ENCODE measurements at regions not wholly inside any gene's neighbourhood (a gene's known extent, or its start where the extent isn't known, plus 50 kb on each side); places are given as distances from the start of the nearest gene placed in this dataset.

DNA sequence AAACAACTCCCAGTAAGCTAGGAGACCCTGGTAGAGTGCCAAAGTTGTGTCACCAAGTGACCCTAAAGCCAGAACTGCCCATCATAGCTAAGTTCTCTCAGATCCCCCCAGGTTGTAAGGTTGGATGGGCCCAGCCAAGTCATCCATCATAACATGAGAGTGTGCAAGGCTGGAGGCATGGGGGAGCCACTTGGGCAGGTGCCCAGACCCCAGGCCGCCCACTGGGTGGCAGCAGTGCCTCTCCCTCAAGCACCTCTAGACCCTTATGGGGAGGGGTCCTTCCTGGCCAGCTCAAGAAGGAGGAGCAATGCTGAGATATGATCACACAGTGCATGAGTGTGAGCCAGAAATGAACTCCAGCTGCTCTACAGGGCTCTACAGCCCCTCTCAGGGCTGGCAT lies 154.5 kb downstream of the MYLK4 start:
- Mint-ChIP-seq H3K27ac (no peak overlapping the region), H3K4me3 (no peak overlapping the region), H3K36me3 (ENCODE audit: low read depth) (no peaks in the 10 kb centered on the region), H3K4me1 (ENCODE audit: low read depth) (no peaks in the 10 kb centered on the region), H3K9me3 (no peaks in the 10 kb centered on the region; the same call in 1 of the 2 replicates), H3K27me3 (ENCODE audit: insufficient read depth) (peaks cover 12% of the 10 kb centered on the region)
- DNase-seq = no peak
- TF ChIP-seq, protein P1, sequence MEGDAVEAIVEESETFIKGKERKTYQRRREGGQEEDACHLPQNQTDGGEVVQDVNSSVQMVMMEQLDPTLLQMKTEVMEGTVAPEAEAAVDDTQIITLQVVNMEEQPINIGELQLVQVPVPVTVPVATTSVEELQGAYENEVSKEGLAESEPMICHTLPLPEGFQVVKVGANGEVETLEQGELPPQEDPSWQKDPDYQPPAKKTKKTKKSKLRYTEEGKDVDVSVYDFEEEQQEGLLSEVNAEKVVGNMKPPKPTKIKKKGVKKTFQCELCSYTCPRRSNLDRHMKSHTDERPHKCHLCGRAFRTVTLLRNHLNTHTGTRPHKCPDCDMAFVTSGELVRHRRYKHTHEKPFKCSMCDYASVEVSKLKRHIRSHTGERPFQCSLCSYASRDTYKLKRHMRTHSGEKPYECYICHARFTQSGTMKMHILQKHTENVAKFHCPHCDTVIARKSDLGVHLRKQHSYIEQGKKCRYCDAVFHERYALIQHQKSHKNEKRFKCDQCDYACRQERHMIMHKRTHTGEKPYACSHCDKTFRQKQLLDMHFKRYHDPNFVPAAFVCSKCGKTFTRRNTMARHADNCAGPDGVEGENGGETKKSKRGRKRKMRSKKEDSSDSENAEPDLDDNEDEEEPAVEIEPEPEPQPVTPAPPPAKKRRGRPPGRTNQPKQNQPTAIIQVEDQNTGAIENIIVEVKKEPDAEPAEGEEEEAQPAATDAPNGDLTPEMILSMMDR (IDR thresholded peaks at IDR 0.05) = no peak

DNA sequence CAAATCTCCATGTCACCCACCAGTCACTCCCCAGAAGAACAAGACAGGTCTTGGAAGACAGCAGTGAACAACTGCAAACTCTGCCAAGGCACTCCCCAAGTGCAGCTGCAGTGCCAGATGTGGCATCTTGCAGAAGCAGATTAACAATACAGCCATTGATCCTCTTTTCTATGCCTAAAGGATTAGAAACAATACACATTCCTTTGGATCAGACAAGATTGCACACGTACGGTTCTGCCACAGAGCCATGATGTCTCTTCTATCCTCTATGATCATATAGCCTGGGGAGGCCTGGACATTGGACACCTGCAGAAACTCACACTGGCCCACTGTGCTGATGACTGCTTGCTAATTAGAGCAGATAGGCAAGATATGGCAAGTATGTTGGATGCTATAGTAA lies 155.9 kb downstream of the MYLK4 start:
- DNase-seq = no peak
- TF ChIP-seq, protein P1 (IDR thresholded peaks at IDR 0.05) = no peak
- no peak overlapping the region for H3K27ac Mint-ChIP-seq
- H3K9me3 Mint-ChIP-seq = no peaks in the 10 kb centered on the region; the same call in 1 of the 2 replicates
- H3K4me3 Mint-ChIP-seq = no peak overlapping the region
- no peaks in the 10 kb centered on the region for H3K36me3 Mint-ChIP-seq (ENCODE audit: low read depth)
- H3K27me3 Mint-ChIP-seq (ENCODE audit: insufficient read depth) = peaks cover 3% of the 10 kb centered on the region
- no peaks in the 10 kb centered on the region for H3K4me1 Mint-ChIP-seq (ENCODE audit: low read depth)

DNA sequence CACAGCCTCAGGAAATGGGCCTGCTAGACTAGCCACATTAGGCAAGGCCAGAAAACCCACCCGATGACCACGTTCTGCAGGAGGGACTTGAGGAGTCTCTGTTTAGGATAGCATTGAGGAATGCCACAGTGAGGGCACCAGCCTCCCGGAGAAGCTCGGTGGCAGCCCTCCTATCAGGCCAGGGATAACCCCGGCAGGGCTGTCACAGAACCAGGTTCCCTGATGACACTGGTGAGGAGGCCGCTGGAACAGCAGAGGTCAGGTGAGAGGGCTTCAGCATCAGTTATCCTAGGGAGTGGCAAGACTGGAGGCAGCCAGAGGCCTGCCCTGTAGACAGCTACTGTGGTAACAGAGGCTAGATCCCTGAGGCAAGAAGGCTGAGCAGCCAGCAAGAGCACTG lies 157.6 kb downstream of the MYLK4 start:
- Mint-ChIP-seq H3K9me3 (no peaks in the 10 kb centered on the region; the same call in 1 of the 2 replicates), H3K27ac (no peak overlapping the region), H3K4me1 (ENCODE audit: low read depth) (no peaks in the 10 kb centered on the region), H3K27me3 (ENCODE audit: insufficient read depth) (peaks cover 9% of the 10 kb centered on the region), H3K4me3 (no peak overlapping the region), H3K36me3 (ENCODE audit: low read depth) (no peaks in the 10 kb centered on the region)
- TF ChIP-seq, protein P1 (IDR thresholded peaks at IDR 0.05) = no peak
- no peak for DNase-seq

DNA sequence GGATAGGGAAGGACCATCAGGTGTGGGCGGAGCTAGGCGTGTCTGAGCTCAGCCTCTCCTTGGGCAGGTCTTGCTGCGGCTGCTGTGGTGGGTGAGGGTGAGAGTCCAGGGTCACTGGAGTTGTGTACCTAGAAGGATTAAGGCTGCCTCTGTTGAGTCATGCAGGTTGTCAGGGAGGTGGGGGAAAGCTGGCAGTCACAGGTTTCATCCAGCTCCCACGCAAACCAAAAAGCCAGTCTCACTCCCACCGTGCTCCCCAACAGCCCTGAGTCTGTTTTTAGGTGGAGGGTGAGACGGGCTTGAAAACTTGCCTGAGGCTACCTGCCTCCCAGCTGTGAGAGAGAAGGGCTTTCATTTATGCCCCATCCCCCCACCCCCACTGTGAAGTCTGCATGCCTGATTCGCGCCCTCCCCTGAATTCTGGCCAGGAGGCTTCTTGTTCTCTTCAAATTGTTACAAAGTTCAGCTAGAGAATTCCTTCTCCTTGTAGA lies 161.5 kb downstream of the MYLK4 start:
- TF ChIP-seq, protein P1 (IDR thresholded peaks at IDR 0.05) = no peak

DNA sequence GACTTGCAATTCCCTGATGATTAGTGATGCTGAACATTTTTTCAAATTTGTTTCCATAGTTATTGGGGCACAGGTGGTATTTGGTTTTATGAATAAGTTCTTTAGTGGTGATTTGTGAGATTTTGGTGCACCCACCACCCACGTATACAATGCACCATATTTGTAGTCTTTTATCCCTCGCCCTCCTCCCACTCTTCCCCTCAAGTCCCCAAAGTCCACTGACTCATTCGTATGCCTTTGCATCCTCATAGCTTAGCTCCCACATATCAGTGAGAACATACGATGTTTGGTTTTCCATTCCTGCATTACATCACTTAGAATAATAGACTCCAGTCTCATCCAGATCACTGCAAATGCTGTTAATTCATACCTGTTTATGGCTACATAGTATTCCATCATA lies 167.3 kb downstream of the MYLK4 start:
- DNase-seq = no peak
- Mint-ChIP-seq H3K9me3 (no peaks in the 10 kb centered on the region; the same call in 1 of the 2 replicates), H3K4me3 (no peak overlapping the region), H3K36me3 (ENCODE audit: low read depth) (no peaks in the 10 kb centered on the region), H3K27me3 (ENCODE audit: insufficient read depth) (peaks cover 11% of the 10 kb centered on the region), H3K27ac (no peak overlapping the region), H3K4me1 (ENCODE audit: low read depth) (peaks cover 14% of the 10 kb centered on the region; the same call in 1 of the 2 replicates)
- TF ChIP-seq, protein P1 (IDR thresholded peaks at IDR 0.05) = no peak

More for the DNA sequence above, 161.5 kb downstream of the MYLK4 start:
- Mint-ChIP-seq H3K4me3 (no peak overlapping the region), H3K9me3 (no peaks in the 10 kb centered on the region; the same call in 1 of the 2 replicates), H3K36me3 (ENCODE audit: low read depth) (no peaks in the 10 kb centered on the region), H3K27ac (no peak overlapping the region), H3K27me3 (ENCODE audit: insufficient read depth) (peaks cover 10% of the 10 kb centered on the region), H3K4me1 (ENCODE audit: low read depth) (no peaks in the 10 kb centered on the region)
- DNase-seq = no peak

Data from HFFc6 (cell line).